H9 (cell line): ENCODE measurements at regions not wholly inside any gene's neighbourhood (a gene's known extent, or its start where the extent isn't known, plus 50 kb on each side); places are given as distances from the start of the nearest gene placed in this dataset.

Source experiments
- DNase-seq: peaks from one replicate; pipeline ENCODE4 v3.0.0-alpha.2; 2017
- H2AFZ ChIP-seq: one replicate; pipeline ENCODE4 v1.6.1; 2013; ENCODE audit warnings: mild to moderate bottlenecking, low read length, control low read depth, moderate library complexity
- H2AK5ac ChIP-seq: 2 replicates; pipeline ENCODE4 v1.6.1; 2013; ENCODE audit warnings: low read length, control low read depth, mixed read lengths; ENCODE audit not compliant: insufficient read length
- H2BK120ac ChIP-seq: one replicate; pipeline ENCODE4 v1.6.1; 2013; ENCODE audit warnings: low read depth, mild to moderate bottlenecking, low read length, control low read depth, inconsistent platforms; ENCODE audit not compliant: poor library complexity, severe bottlenecking
- H2BK12ac ChIP-seq: 2 replicates; pipeline ENCODE4 v1.6.1; 2013; ENCODE audit warnings: low read length, control low read depth, mixed read lengths, low read depth; ENCODE audit not compliant: insufficient read length
- H2BK15ac ChIP-seq: 2 replicates; pipeline ENCODE4 v1.6.1; 2013; ENCODE audit warnings: low read depth, low read length, control low read depth
- H2BK20ac ChIP-seq: one replicate; pipeline ENCODE4 v1.6.1; 2013; ENCODE audit warnings: low read depth, mild to moderate bottlenecking, low read length, control low read depth, inconsistent platforms; ENCODE audit not compliant: poor library complexity, severe bottlenecking
- H2BK5ac ChIP-seq: 2 replicates; pipeline ENCODE4 v1.6.1; 2013; ENCODE audit warnings: low read length, control low read depth, mixed read lengths; ENCODE audit not compliant: insufficient read length
- H3K14ac ChIP-seq: 2 replicates; pipeline ENCODE4 v1.6.1; 2013; ENCODE audit warnings: low read length, control low read depth; ENCODE audit not compliant: insufficient read depth
- H3K18ac ChIP-seq: 2 replicates; pipeline ENCODE4 v1.6.1; 2013; ENCODE audit warnings: low read depth, mild to moderate bottlenecking, mixed read lengths, low read length, control low read depth; ENCODE audit not compliant: insufficient read length
- H3K23ac ChIP-seq: 2 replicates; pipeline ENCODE4 v1.6.1; 2013; ENCODE audit warnings: low read length, control low read depth, mixed read lengths, low read depth; ENCODE audit not compliant: insufficient read length
- H3K23me2 ChIP-seq: 2 replicates; pipeline ENCODE4 v1.6.1; 2013; ENCODE audit warnings: low read depth, mild to moderate bottlenecking, mixed read lengths, low read length, control low read depth; ENCODE audit not compliant: insufficient read length, poor library complexity, severe bottlenecking
- H3K27ac ChIP-seq: 2 replicates; pipeline ENCODE4 v1.5.1; 2013; ENCODE audit warnings: low read length, control low read depth, mixed read lengths, low read depth; ENCODE audit not compliant: insufficient read length
- H3K27me3 ChIP-seq: 2 replicates; pipeline ENCODE4 v1.6.1; 2013; ENCODE audit warnings: low read length, control low read depth, inconsistent platforms; ENCODE audit not compliant: insufficient read depth
- H3K4ac ChIP-seq: 2 replicates; pipeline ENCODE4 v1.6.1; 2013; ENCODE audit warnings: low read depth, mild to moderate bottlenecking, control low read depth, inconsistent platforms, low read length, moderate library complexity
- H3K4me1 ChIP-seq: 2 replicates; pipeline ENCODE4 v1.6.1; 2013; ENCODE audit warnings: low read length, control low read depth, inconsistent platforms; ENCODE audit not compliant: insufficient read depth
- H3K4me2 ChIP-seq: 2 replicates; pipeline ENCODE4 v1.6.1; 2013; ENCODE audit warnings: low read length, control low read depth, mixed read lengths; ENCODE audit not compliant: insufficient read length, insufficient read depth
- H3K56ac ChIP-seq: 2 replicates; pipeline ENCODE4 v1.6.1; 2013; ENCODE audit warnings: low read depth, mild to moderate bottlenecking, mixed read lengths, low read length, control low read depth; ENCODE audit not compliant: insufficient read length
- H3K79me1 ChIP-seq: 2 replicates; pipeline ENCODE4 v1.6.1; 2013; ENCODE audit warnings: low read depth, mild to moderate bottlenecking, moderate library complexity, low read length, control low read depth, inconsistent platforms; ENCODE audit not compliant: insufficient read depth, poor library complexity, severe bottlenecking
- H3K79me2 ChIP-seq: 2 replicates; pipeline ENCODE4 v1.6.1; 2013; ENCODE audit warnings: low read length, control low read depth, inconsistent platforms; ENCODE audit not compliant: insufficient read depth
- H3K9ac ChIP-seq: 2 replicates; pipeline ENCODE4 v1.6.1; 2013; ENCODE audit warnings: low read length, control low read depth, mixed read lengths; ENCODE audit not compliant: insufficient read length; ENCODE audit errors: extremely low read depth
- H3K9me3 ChIP-seq: one replicate; pipeline ENCODE4 v1.6.1; 2013; ENCODE audit warnings: low read depth, low read length, inconsistent platforms; ENCODE audit not compliant: control insufficient read depth
- H3T11ph ChIP-seq: one replicate; pipeline ENCODE4 v1.6.1; 2013; ENCODE audit warnings: mild to moderate bottlenecking, low read length, control low read depth, inconsistent platforms
- H4K20me1 ChIP-seq: one replicate; pipeline ENCODE4 v1.6.1; 2013; ENCODE audit not compliant: control insufficient read depth, insufficient read length, insufficient read depth
- H4K5ac ChIP-seq: 2 replicates; pipeline ENCODE4 v1.6.1; 2013; ENCODE audit warnings: low read depth, mild to moderate bottlenecking, mixed read lengths, low read length, control low read depth; ENCODE audit not compliant: insufficient read length
- H4K8ac ChIP-seq: replicated peaks from 2 replicates; pipeline ENCODE4 v1.6.1; 2013; ENCODE audit warnings: low read length, control low read depth, mixed read lengths, low read depth; ENCODE audit not compliant: insufficient read length
- H4K91ac ChIP-seq: 2 replicates; pipeline ENCODE4 v1.6.1; 2013; ENCODE audit warnings: low read depth, mild to moderate bottlenecking, moderate library complexity, mixed read lengths, low read length, control low read depth; ENCODE audit not compliant: insufficient read length
- H3K27ac Mint-ChIP-seq, 3 experiments: 2 replicates in 2 of 3; 3 replicates in 1 of 3; pipeline ENCODE4 v1.8.0; 2020 to 2021; ENCODE audit warnings: mixed read lengths in 3 of 3, mild to moderate bottlenecking in 1 of 3, moderate library complexity in 1 of 3
- H3K27me3 Mint-ChIP-seq: 2 replicates; pipeline ENCODE4 v1.8.0; 2021; ENCODE audit warnings: low read depth, mild to moderate bottlenecking, moderate library complexity, mixed read lengths
- H3K36me3 Mint-ChIP-seq, 3 experiments: 2 replicates in 2 of 3; 3 replicates in 1 of 3; pipeline ENCODE4 v1.8.0; 2020 to 2021; ENCODE audit warnings: low read depth in 3 of 3, mixed read lengths in 3 of 3; ENCODE audit not compliant: insufficient read depth in 1 of 3
- H3K4me1 Mint-ChIP-seq, 2 experiments: 2 replicates each; pipeline ENCODE4 v1.8.0; 2020; ENCODE audit warnings: mixed read lengths in 2 of 2
- H3K4me3 Mint-ChIP-seq, 2 experiments: 2 replicates in 1 of 2; 3 replicates in 1 of 2; pipeline ENCODE4 v1.8.0; 2020 to 2021; ENCODE audit warnings: mild to moderate bottlenecking in 2 of 2, mixed read lengths in 2 of 2, moderate library complexity in 1 of 2
- H3K9me3 Mint-ChIP-seq, 2 experiments: 2 replicates in 1 of 2; 3 replicates in 1 of 2; pipeline ENCODE4 v1.8.0; 2020; ENCODE audit warnings: mild to moderate bottlenecking in 2 of 2, mixed read lengths in 2 of 2, moderate library complexity in 1 of 2
- CTCF ChIP-seq: fragments of 200-600 bp; sonication (generic); conservative IDR thresholded peaks from 3 replicates; pipeline ENCODE4 v1.8.0; 2021; ENCODE audit warnings: antibody characterized with exemption, mild to moderate bottlenecking
- WGBS: extraction: QIAGEN DNeasy Blood & Tissue Kit; methylation state at CpG from one replicate; pipeline ENCODE4 v1.1.7; 2013; ENCODE audit warnings: missing lambda C conversion rate, low lambda C conversion rate, mixed read lengths; ENCODE audit not compliant: insufficient read length; ENCODE audit errors: extremely low coverage; 5-methylcytosine and 5-hydroxymethylcytosine counted together

- Histone ChIP-seq H3K9me3 (no peaks in the 10 kb centered on the region), H2BK5ac (no peak overlapping the region), H3K23me2 (no peaks in the 10 kb centered on the region), H3K27me3 (no peaks in the 10 kb centered on the region), H3K27ac (no peak overlapping the region), H2AK5ac (no peak overlapping the region), H2AFZ (no peak overlapping the region), H3K4me2 (no peak overlapping the region), H3K14ac (no peak overlapping the region), H3K18ac (no peak overlapping the region), H4K5ac (no peak overlapping the region), H4K20me1 (no peaks in the 10 kb centered on the region), H2BK120ac (no peak overlapping the region), H2BK12ac (no peak overlapping the region), H3K23ac (no peak overlapping the region), H3T11ph (no peak overlapping the region), H3K79me2 (no peaks in the 10 kb centered on the region), H3K79me1 (no peaks in the 10 kb centered on the region), H3K4ac (no peak overlapping the region), H3K4me1 (no peaks in the 10 kb centered on the region), H2BK15ac (no peak overlapping the region), H4K8ac (no peak overlapping the region), H3K56ac (no peak overlapping the region), H4K91ac (no peak overlapping the region), H2BK20ac (no peak overlapping the region), H3K9ac (no peak overlapping the region)
- no peak overlapping the region for H3K4me3 Mint-ChIP-seq
- H3K27ac Mint-ChIP-seq: no peak overlapping the region
- H3K27me3 Mint-ChIP-seq: peaks cover 4% of the 10 kb centered on the region; the same call in 1 of the 2 replicates
- no peak for DNase-seq
- TF ChIP-seq CTCF: no peak
- peaks cover 39 to 44% of the 10 kb centered on the region in 2 experiments for H3K9me3 Mint-ChIP-seq
- H3K4me1 Mint-ChIP-seq: peaks cover 2 to 5% of the 10 kb centered on the region in 2 experiments; a peak in 2 of 4 replicates
- H3K36me3 Mint-ChIP-seq: peaks cover 5 to 26% (median 11%) of the 10 kb centered on the region in 3 experiments; a peak in 6 of 7 replicates
- WGBS: no CpG with 5 or more reads among the region's 4 CpGs
Observed at GRCh38 chr7:67671006-67671548, 674.4 kb downstream of the TYW1 start.
